Astrocyte (in vitro differentiated cells and primary cell): ENCODE measurements at regions not wholly inside any gene's neighbourhood (a gene's known extent, or its start where the extent isn't known, plus 50 kb on each side); places are given as distances from the start of the nearest gene placed in this dataset.

Experiments
- CTCF ChIP-seq: IDR thresholded peaks from 2 replicates; pipeline ENCODE4 v1.5.1; 2011; ENCODE audit warnings: low read depth, mild to moderate bottlenecking, inconsistent platforms, low read length, moderate library complexity; ENCODE audit not compliant: insufficient read depth
- EZH2 ChIP-seq: IDR thresholded peaks from 2 replicates; pipeline ENCODE4 v1.6.1; 2012; ENCODE audit warnings: mild to moderate bottlenecking, low read length, inconsistent platforms; ENCODE audit not compliant: insufficient read depth

DNA sequence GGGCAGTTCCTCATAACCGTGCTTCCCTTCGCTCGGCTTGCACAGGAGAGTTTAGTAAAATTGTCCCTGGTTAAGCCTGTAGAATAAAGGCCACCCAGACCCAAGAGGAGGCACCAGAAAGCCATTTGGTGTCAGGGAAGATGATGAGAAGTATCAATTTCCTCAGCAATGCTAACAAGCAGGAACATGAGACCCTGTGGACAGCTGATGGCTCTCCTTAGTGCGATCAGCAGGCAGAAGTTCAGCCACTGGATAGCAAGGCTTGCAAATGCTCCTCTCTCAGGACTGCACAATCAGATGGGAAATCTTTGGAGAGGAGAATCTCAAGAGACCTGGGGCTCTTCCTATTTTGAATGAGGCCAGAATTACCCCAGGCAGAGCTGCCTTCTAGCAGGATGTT, 261.1 kb upstream of the DYNLRB2 start:
- no peak for TF ChIP-seq CTCF
- TF ChIP-seq EZH2 = no peak
